GM18520 (cell line): ENCODE measurements at regions not wholly inside any gene's neighbourhood (a gene's known extent, or its start where the extent isn't known, plus 50 kb on each side); places are given as distances from the start of the nearest gene placed in this dataset.
"Not testable (repeated sequence)": the region's sequence is repeated elsewhere in the genome, so short reads cannot be mapped to it uniquely, and the experiment has no call there.

Source experiments
- ATAC-seq: cut with Tn5 transposase; IDR thresholded peaks from one replicate; pipeline ENCODE4 v1.9.1; 2021; ENCODE audit not compliant: unreplicated experiment

- ATAC-seq: peak; percentile 85
These were observed 173.8 kb downstream of the TMEM26 start for GRCh38 chr10:61279400-61279799.

GRCh38 chr10:61278556-61278955 is 174.6 kb downstream of the TMEM26 start:
- no peak for ATAC-seq

- no peak for ATAC-seq
These were observed 180.4 kb downstream of the TMEM26 start for GRCh38 chr10:61272781-61273180.

GRCh38 chr10:61271127-61271780 is 181.9 kb downstream of the TMEM26 start:
- no peak for ATAC-seq

GRCh38 chr10:61263518-61263917 is 189.7 kb downstream of the TMEM26 start:
- ATAC-seq: no peak

- ATAC-seq: no peak
These were observed 190.5 kb downstream of the TMEM26 start for GRCh38 chr10:61262486-61263261.

- ATAC-seq: no peak
These were observed 195.2 kb downstream of the TMEM26 start for GRCh38 chr10:61257956-61258496.

- no peak for ATAC-seq
These were observed 196.0 kb downstream of the TMEM26 start for GRCh38 chr10:61257136-61257535.

- ATAC-seq: not testable (repeated sequence)
These were observed 200.9 kb downstream of the TMEM26 start for GRCh38 chr10:61252326-61252725.

- ATAC-seq: no peak
These were observed 202.1 kb downstream of the TMEM26 start for GRCh38 chr10:61251089-61251488.

- ATAC-seq: no peak
These were observed 203.1 kb downstream of the TMEM26 start for GRCh38 chr10:61250131-61250530.

- no peak for ATAC-seq
These were observed 205.2 kb downstream of the TMEM26 start for GRCh38 chr10:61248013-61248412.

- ATAC-seq: no peak
These were observed 208.9 kb downstream of the TMEM26 start for GRCh38 chr10:61244261-61244775.

- no peak for ATAC-seq
These were observed 220.4 kb downstream of the TMEM26 start for GRCh38 chr10:61232780-61233179.

GRCh38 chr10:61225939-61226338 is 227.2 kb downstream of the TMEM26 start:
- ATAC-seq: no peak

GRCh38 chr10:61223576-61223975 is 229.6 kb downstream of the TMEM26 start:
- ATAC-seq: no peak

- ATAC-seq: no peak
These were observed 233.5 kb downstream of the TMEM26 start for GRCh38 chr10:61219696-61220095.

GRCh38 chr10:61217851-61218565 is 235.2 kb downstream of the TMEM26 start:
- ATAC-seq: no peak

- ATAC-seq: no peak
These were observed 237.9 kb downstream of the TMEM26 start for GRCh38 chr10:61215246-61215645.

GRCh38 chr10:61211468-61211867 is 241.7 kb downstream of the TMEM26 start:
- ATAC-seq: no peak

GRCh38 chr10:61197057-61197456 is 253.1 kb upstream of the RHOBTB1 start:
- no peak for ATAC-seq
